ENCODE measurements at regions not wholly inside any gene's neighbourhood (a gene's known extent, or its start where the extent isn't known, plus 50 kb on each side); places are given as distances from the start of the nearest gene placed in this dataset.

DNA sequence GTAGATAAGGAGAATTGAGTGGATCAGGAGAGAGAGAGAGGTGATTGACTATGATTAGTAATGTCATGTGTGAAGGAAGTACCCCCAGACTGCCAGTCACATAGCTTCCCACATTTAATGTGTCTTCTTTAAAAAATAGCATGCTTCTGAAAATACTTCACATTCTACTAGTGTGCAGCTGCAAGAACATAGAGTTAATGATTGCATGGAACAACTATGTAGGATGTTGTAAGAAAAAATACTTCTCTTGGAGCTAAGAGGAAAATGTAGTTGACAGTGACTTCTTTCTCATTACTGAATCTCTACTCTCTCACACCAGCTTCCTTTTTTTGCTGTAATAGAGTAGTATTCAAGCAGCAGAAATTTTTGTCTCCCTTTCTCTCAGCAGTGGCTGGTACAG lies 1016.2 kb downstream of the NLGN4Y start:
- H3K36me3 Mint-ChIP-seq (ENCODE audit: low read depth) = no peaks in the 10 kb centered on the region
- DNase-seq (no peak), ATAC-seq (ENCODE audit: low read depth) (no peak)
- no peak overlapping the region for H3K4me3 Mint-ChIP-seq
- ChIA-PET CTCF (no interaction called here), POLR2A (no interaction called here)
- H3K9me3 Mint-ChIP-seq = no peaks in the 10 kb centered on the region
- no peaks in the 10 kb centered on the region for H3K27me3 Mint-ChIP-seq
- no peak overlapping the region for H3K27ac Mint-ChIP-seq
- no peaks in the 10 kb centered on the region for H3K4me1 Mint-ChIP-seq
- intact Hi-C loops (cut with micrococcal nuclease) = no loop called here
- TF ChIP-seq, protein P1, sequence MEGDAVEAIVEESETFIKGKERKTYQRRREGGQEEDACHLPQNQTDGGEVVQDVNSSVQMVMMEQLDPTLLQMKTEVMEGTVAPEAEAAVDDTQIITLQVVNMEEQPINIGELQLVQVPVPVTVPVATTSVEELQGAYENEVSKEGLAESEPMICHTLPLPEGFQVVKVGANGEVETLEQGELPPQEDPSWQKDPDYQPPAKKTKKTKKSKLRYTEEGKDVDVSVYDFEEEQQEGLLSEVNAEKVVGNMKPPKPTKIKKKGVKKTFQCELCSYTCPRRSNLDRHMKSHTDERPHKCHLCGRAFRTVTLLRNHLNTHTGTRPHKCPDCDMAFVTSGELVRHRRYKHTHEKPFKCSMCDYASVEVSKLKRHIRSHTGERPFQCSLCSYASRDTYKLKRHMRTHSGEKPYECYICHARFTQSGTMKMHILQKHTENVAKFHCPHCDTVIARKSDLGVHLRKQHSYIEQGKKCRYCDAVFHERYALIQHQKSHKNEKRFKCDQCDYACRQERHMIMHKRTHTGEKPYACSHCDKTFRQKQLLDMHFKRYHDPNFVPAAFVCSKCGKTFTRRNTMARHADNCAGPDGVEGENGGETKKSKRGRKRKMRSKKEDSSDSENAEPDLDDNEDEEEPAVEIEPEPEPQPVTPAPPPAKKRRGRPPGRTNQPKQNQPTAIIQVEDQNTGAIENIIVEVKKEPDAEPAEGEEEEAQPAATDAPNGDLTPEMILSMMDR (IDR thresholded peaks at IDR 0.05) = no peak

DNA sequence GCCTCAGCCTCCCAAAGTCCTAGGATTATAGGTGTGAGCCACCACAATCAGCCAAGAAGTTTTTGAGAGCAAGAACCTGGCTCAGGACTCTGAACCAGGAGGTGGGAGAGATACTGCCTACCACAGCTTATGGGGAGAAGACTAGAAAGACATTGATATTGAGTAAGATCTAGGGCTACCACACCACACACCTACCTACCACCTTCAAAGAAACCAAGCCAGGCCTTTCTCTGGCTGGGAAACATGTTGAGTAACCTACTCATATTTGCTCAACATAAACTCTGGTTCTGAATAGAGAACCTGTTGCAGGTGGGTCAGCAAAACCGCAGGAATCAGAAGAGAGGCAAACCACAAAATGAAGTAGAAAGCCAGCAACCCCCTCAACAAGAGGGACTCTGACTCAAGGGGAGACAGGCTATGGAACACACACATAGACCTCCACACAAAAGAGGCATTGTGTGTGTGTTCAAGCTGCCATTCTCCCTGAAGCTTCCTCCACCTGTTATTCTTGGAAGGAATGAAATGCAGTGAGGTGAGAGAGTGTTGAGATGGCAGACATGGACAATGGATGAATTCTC lies 1021.9 kb downstream of the NLGN4Y start:
- TF ChIP-seq, protein P1 (IDR thresholded peaks at IDR 0.05) = no peak
- Mint-ChIP-seq H3K27ac (no peak overlapping the region), H3K4me1 (no peaks in the 10 kb centered on the region), H3K27me3 (no peaks in the 10 kb centered on the region), H3K9me3 (no peaks in the 10 kb centered on the region), H3K4me3 (no peak overlapping the region), H3K36me3 (ENCODE audit: low read depth) (no peaks in the 10 kb centered on the region)
- intact Hi-C loops (cut with micrococcal nuclease) = no loop called here
- CTCF ChIA-PET = no interaction called here
- ATAC-seq (ENCODE audit: low read depth) (no peak), DNase-seq (no peak)
- POLR2A ChIA-PET = no interaction called here

DNA sequence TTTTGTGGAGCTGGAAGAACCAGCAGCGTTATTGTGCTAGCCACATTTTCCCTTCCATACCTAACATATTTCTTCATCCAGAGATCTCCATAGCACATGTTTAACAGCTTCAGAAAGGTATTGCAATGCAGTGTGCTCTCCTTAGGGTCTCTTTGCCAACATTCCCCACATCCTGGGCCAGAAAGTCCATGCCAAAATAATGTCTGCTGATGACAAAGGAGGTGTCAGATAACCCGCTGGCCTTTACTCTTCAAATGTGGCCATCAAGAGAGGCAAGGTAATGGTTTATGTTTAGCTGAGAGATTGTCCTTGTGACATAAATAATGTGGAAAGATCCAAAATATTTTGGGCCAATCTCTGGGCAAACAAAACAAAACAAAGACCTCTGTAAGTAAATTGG lies 1027.7 kb downstream of the NLGN4Y start:
- TF ChIP-seq, protein P1 (IDR thresholded peaks at IDR 0.05) = no peak
- DNase-seq (no peak), ATAC-seq (ENCODE audit: low read depth) (no peak)
- H3K36me3 Mint-ChIP-seq (ENCODE audit: low read depth) = no peaks in the 10 kb centered on the region
- no peaks in the 10 kb centered on the region for H3K27me3 Mint-ChIP-seq
- intact Hi-C loops (cut with micrococcal nuclease) = no loop called here
- H3K27ac Mint-ChIP-seq = no peak overlapping the region
- no peaks in the 10 kb centered on the region for H3K9me3 Mint-ChIP-seq
- POLR2A ChIA-PET = no interaction called here
- CTCF ChIA-PET = no interaction called here
- H3K4me1 Mint-ChIP-seq = no peaks in the 10 kb centered on the region
- H3K4me3 Mint-ChIP-seq = no peak overlapping the region

DNA sequence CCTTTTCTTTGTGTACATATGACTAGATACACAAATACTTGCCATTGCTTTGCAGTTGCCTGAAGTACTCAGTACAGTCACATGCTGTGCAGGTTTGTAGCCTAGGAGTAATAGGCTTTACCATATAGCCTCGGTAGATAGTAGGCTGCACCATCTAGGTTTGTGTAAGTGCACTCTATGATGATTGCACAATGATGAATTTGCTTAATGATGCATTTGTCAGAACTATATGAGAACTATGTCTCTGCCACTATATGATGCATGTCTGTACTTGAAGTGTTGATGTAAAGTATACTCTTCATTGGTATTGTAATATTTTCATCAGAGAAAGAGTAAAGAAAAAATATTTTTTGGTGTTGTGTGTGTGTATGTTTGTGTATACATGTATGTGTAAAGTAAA lies 1030.7 kb downstream of the NLGN4Y start:
- no peaks in the 10 kb centered on the region for H3K27me3 Mint-ChIP-seq

DNA sequence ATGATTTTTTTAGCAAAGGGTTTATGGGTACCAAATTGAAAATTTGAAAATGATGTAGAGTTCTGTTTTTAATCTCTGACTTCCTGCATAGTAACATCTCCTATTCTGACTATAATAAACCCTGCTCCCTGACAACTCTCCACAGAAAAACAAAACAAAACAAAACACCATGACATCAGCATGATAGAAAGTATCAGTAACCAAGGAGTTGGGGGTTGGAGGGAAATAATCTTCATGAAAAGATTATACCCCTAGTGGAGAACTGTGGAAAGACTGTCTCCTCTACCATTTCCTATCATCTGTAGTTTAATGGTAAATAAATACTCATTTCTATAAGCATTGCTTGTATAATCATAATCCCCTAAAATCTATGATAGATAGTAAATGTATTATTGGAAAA lies 1034.8 kb downstream of the NLGN4Y start:
- Mint-ChIP-seq H3K9me3 (no peaks in the 10 kb centered on the region), H3K27ac (no peak overlapping the region), H3K4me3 (no peak overlapping the region), H3K27me3 (no peaks in the 10 kb centered on the region), H3K36me3 (ENCODE audit: low read depth) (no peaks in the 10 kb centered on the region), H3K4me1 (no peaks in the 10 kb centered on the region)
- ChIA-PET CTCF (no interaction called here), POLR2A (no interaction called here)
- DNase-seq (no peak), ATAC-seq (ENCODE audit: low read depth) (no peak)
- TF ChIP-seq, protein P1 (IDR thresholded peaks at IDR 0.05) = no peak
- intact Hi-C loops (cut with micrococcal nuclease) = no loop called here

More for the DNA sequence above, 1030.7 kb downstream of the NLGN4Y start:
- Mint-ChIP-seq H3K9me3 (no peaks in the 10 kb centered on the region), H3K4me1 (no peaks in the 10 kb centered on the region), H3K4me3 (no peak overlapping the region), H3K36me3 (ENCODE audit: low read depth) (no peaks in the 10 kb centered on the region), H3K27ac (no peak overlapping the region)
- ChIA-PET CTCF (no interaction called here), POLR2A (no interaction called here)
- TF ChIP-seq, protein P1 (IDR thresholded peaks at IDR 0.05) = no peak
- ATAC-seq (ENCODE audit: low read depth) (no peak), DNase-seq (no peak)
- intact Hi-C loops (cut with micrococcal nuclease) = no loop called here

Measured in activated B cell treated with CpG ODN at 0.5 μM for 24 hours (primary cell).